Body of pancreas (tissue), 4 donors: ENCODE measurements at regions not wholly inside any gene's neighbourhood (a gene's known extent, or its start where the extent isn't known, plus 50 kb on each side); places are given as distances from the start of the nearest gene placed in this dataset.

Experiments used
- CTCF ChIP-seq, 7 experiments: fragments of 450-650 bp in 4 of 7; fragments of 200-600 bp in 3 of 7; sonication (generic) in 3 of 7; IDR thresholded peaks; one replicate each; pipeline ENCODE4 v1.5.1; 2016 to 2019; ENCODE audit warnings: antibody characterized with exemption in 7 of 7
- POLR2A ChIP-seq, 3 donors: fragments of 450-650 bp; IDR thresholded peaks; one replicate each; pipeline ENCODE4 v1.6.1; 2016; ENCODE audit warnings: antibody characterized with exemption in 3 of 3, mild to moderate bottlenecking in 2 of 3

- TF ChIP-seq POLR2A (IDR thresholded peaks at IDR 0.05), result no peak
- no peak for TF ChIP-seq CTCF (IDR thresholded peaks at IDR 0.05)
These were observed 196.6 kb downstream of the HS3ST3A1 start for GRCh38 chr17:13405080-13405479.
